Fibroblast of skin of left quadriceps (primary cell): ENCODE measurements at regions not wholly inside any gene's neighbourhood (a gene's known extent, or its start where the extent isn't known, plus 50 kb on each side); places are given as distances from the start of the nearest gene placed in this dataset.

Experiments
- DNase-seq, 2 experiments: peaks; one replicate each; pipeline ENCODE4 v3.0.0-alpha.2; 2013; ENCODE audit warnings: low read depth in 2 of 2

- no peak for DNase-seq
Observed at GRCh38 chr6:93554018-93554417, 134.7 kb upstream of the EPHA7 start.

GRCh38 chr6:93550551-93551276, 131.4 kb upstream of the EPHA7 start:
- DNase-seq, result no peak

GRCh38 chr6:93549868-93550267, 130.5 kb upstream of the EPHA7 start:
- no peak for DNase-seq

- no peak for DNase-seq
Observed at GRCh38 chr6:93524671-93525451, 105.5 kb upstream of the EPHA7 start.

GRCh38 chr6:93523365-93523764, 104.0 kb upstream of the EPHA7 start:
- DNase-seq, result no peak

- no peak for DNase-seq
Observed at GRCh38 chr6:93516441-93516840, 97.1 kb upstream of the EPHA7 start.

- no peak for DNase-seq
Observed at GRCh38 chr6:93515736-93516135, 96.4 kb upstream of the EPHA7 start.

- DNase-seq, result no peak
Observed at GRCh38 chr6:93498713-93499112, 79.4 kb upstream of the EPHA7 start.

- no peak for DNase-seq
Observed at GRCh38 chr6:93496548-93496947, 77.2 kb upstream of the EPHA7 start.

- DNase-seq, result no peak
Observed at GRCh38 chr6:93494057-93494456, 74.7 kb upstream of the EPHA7 start.

GRCh38 chr6:93474733-93475179, 55.4 kb upstream of the EPHA7 start:
- no peak for DNase-seq

- DNase-seq, result no peak
Observed at GRCh38 chr6:93471281-93471680, 51.9 kb upstream of the EPHA7 start.
